ENCODE measurements at regions not wholly inside any gene's neighbourhood (a gene's known extent, or its start where the extent isn't known, plus 50 kb on each side); places are given as distances from the start of the nearest gene placed in this dataset.
"Not testable (repeated sequence)": the region's sequence is repeated elsewhere in the genome, so short reads cannot be mapped to it uniquely, and the experiment has no call there.

DNA sequence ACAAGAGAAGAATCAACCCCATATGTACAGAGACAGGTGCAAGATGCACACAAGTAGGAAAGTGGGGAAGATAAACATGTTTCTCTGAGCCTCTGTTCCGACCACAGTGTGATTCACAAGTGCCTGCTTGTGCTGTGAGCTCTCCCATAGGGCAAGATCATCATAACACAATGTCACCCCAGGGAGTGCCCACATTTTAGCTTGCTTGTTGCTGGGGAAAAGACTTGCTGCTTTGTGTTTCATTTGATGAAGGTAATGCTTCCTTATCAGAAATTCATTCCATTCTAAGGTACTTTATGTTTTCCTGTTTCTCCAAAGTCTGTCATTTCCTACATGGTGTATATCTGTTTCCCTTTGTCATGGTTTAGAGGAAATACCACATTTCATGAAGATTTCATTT, 304.5 kb upstream of the DIPK2B start:
- no peak for TF ChIP-seq CTCF (conservative IDR thresholded peaks at IDR 0.05; ENCODE audit: low read depth, low read length)
- no peak overlapping the region for H3K4me3 ChIP-seq (ENCODE audit: low read length)
- DNase-seq (ENCODE audit: low read depth) = no peak

- not testable (repeated sequence) for DNase-seq (ENCODE audit: low read depth); H3K4me3 ChIP-seq (ENCODE audit: low read length)
Measured at GRCh38 chrX:45503787-45504362, 303.2 kb upstream of the DIPK2B start.

DNA sequence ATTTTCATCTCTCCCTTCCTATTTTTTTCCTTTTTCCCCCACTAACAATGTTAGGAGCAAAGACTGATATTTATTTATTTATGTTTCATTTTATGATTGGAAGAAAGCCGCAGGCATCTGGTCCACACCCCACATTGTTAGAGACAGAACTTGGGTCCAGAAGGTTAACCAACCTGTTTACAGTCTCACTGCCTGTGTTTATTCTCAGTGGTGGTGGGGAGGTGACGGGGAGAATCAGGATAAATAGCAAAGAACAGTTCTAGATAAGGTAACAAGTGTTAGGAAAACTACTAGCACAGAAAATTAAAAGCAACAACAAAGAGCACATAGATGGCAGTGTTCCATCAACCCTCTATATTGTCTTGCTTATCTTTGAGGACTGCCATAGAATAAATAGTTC, 301.7 kb upstream of the DIPK2B start:
- TF ChIP-seq CTCF (conservative IDR thresholded peaks at IDR 0.05; ENCODE audit: low read depth, low read length) = no peak
- no peak overlapping the region for H3K4me3 ChIP-seq (ENCODE audit: low read length)
- DNase-seq (ENCODE audit: low read depth) = no peak

DNA sequence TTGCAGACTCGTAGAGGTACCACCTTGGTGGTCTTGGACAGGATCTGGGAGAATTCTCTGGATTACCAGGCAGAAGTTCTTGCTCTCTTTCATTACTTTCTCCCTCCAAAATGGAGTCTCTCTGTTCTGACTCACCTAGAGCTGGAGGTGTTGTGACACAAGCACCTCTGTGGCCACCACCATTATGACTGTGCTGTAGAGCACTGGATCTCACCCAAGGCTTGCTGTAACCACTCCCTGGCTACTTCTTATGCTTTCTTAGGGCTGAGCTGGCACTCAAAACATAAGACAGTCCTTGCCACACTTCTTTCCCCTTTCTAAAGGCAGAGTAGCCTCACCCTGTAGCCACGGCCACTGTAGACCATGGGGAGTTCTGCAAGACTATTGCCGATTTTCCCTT, 296.6 kb upstream of the DIPK2B start:
- no peak for TF ChIP-seq CTCF (conservative IDR thresholded peaks at IDR 0.05; ENCODE audit: low read depth, low read length)
- no peak overlapping the region for H3K4me3 ChIP-seq (ENCODE audit: low read length)
- DNase-seq (ENCODE audit: low read depth) = no peak

DNA sequence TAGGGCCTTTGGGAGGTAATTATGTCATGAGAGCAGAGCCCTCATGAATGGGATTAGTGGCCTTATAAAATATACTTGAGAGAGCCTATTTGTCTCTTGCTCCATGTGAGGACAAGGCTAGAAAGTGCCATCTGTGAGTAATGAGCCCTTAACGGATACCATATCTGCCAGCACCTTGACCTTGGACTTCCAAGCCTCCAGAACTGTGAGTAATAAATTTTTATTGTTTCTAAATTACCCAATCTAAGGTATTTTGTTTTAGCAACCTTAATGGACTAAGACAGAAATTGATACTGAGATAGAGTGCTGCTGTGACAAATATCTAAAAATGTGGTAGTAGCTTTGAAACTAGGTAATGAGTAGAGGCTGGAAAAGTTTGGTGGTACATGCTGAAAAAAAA, 285.0 kb upstream of the DIPK2B start:
- no peak for DNase-seq (ENCODE audit: low read depth)
- H3K4me3 ChIP-seq (ENCODE audit: low read length) = no peak overlapping the region
- TF ChIP-seq CTCF (conservative IDR thresholded peaks at IDR 0.05; ENCODE audit: low read depth, low read length) = no peak

GRCh38 chrX:45479835-45480422, 279.3 kb upstream of the DIPK2B start:
- DNase-seq (ENCODE audit: low read depth) = peak; percentile 96
- no peak overlapping the region for H3K4me3 ChIP-seq (ENCODE audit: low read length)
- TF ChIP-seq CTCF (conservative IDR thresholded peaks at IDR 0.05; ENCODE audit: low read depth, low read length) = no peak

GRCh38 chrX:45479196-45479834, 278.6 kb upstream of the DIPK2B start:
- peak; percentile 72 for DNase-seq (ENCODE audit: low read depth)
- no peak for TF ChIP-seq CTCF (conservative IDR thresholded peaks at IDR 0.05; ENCODE audit: low read depth, low read length)
- H3K4me3 ChIP-seq (ENCODE audit: low read length) = no peak overlapping the region
